Lower leg skin (tissue), 4 donors: ENCODE measurements at regions not wholly inside any gene's neighbourhood (a gene's known extent, or its start where the extent isn't known, plus 50 kb on each side); places are given as distances from the start of the nearest gene placed in this dataset.

Experiments
- DNase-seq, 2 donors: peaks; one replicate each; pipeline ENCODE4 v3.0.0-alpha.2; 2019; ENCODE audit warnings: low spot score in 2 of 2
- H3K4me3 ChIP-seq: fragments of 200-600 bp; sonication (generic); 2 replicates; pipeline ENCODE4 v1.5.1; 2017; ENCODE audit warnings: mild to moderate bottlenecking, low read depth; ENCODE audit not compliant: poor library complexity, severe bottlenecking
- POLR2A ChIP-seq, 2 donors: fragments of 450-650 bp; IDR thresholded peaks; one replicate each; pipeline ENCODE4 v1.6.1; 2016 to 2017; ENCODE audit warnings: antibody characterized with exemption in 2 of 2, mild to moderate bottlenecking in 1 of 2, moderate library complexity in 1 of 2
- WGBS, 2 donors: methylation state at CpG; one replicate each; pipeline ENCODE4 v1.1.5; 2018; 5-methylcytosine and 5-hydroxymethylcytosine counted together
- intact Hi-C: fragments of 100-400 bp; cut with DNase I; formaldehyde crosslinking; loops from one replicate; pipeline ENCODE4 v1.15.0; 2023; ENCODE audit warnings: low total_unique reads
- TF ChIP-seq, protein P1 (sequence below), 3 donors: fragments of 450-650 bp; IDR thresholded peaks; one replicate each; pipeline ENCODE4 v1.5.1; 2016; ENCODE audit warnings: antibody characterized with exemption in 3 of 3, mild to moderate bottlenecking in 3 of 3, moderate library complexity in 2 of 3

DNA sequence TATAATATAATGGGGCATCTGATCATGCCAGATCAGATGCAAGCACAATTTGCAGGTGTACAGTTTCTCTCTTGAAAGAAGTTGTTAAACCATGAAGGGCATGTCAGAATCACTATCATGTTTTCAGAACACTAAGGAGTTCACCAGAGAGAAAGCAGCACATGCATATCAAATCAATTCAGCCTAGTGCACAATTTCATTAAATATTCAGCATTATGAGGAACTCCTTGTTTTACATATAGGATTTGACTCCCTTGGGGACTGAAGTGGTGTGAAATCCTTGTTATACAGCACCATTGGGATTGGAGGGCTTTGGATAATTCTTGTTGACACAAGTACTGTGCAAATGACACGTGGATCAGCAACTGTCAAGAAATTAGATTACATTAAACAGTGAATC is 562.1 kb upstream of the KLHL29 start:
- H3K4me3 ChIP-seq: no peak overlapping the region
- WGBS, 2 donors: 69 to 79% methylated on average over 1 of the region's 1 CpG
- intact Hi-C loops: no loop called here
- no peak for DNase-seq
- no peak for TF ChIP-seq POLR2A (IDR thresholded peaks at IDR 0.05)
- TF ChIP-seq, protein P1, sequence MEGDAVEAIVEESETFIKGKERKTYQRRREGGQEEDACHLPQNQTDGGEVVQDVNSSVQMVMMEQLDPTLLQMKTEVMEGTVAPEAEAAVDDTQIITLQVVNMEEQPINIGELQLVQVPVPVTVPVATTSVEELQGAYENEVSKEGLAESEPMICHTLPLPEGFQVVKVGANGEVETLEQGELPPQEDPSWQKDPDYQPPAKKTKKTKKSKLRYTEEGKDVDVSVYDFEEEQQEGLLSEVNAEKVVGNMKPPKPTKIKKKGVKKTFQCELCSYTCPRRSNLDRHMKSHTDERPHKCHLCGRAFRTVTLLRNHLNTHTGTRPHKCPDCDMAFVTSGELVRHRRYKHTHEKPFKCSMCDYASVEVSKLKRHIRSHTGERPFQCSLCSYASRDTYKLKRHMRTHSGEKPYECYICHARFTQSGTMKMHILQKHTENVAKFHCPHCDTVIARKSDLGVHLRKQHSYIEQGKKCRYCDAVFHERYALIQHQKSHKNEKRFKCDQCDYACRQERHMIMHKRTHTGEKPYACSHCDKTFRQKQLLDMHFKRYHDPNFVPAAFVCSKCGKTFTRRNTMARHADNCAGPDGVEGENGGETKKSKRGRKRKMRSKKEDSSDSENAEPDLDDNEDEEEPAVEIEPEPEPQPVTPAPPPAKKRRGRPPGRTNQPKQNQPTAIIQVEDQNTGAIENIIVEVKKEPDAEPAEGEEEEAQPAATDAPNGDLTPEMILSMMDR (IDR thresholded peaks at IDR 0.05): no peak

DNA sequence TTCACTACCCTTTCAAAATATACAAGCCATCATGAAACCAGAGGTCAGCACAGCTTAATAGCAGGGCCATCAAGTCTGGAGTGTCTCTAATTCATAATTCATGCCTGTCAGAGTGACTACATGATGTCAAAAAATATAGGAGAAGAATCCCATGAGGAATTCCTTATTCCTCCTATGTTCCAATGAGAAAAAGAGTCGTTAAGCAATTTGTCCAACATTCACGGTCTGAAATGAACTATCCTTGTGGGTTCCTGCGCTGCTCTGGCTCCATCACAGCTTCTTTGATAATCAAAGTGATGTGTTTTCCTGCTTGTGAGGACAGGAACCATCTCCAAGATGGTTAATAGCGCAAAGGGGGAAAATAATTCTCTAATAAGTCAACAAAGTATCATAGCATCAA is 560.4 kb upstream of the KLHL29 start:
- no peak for DNase-seq
- TF ChIP-seq, protein P1 (IDR thresholded peaks at IDR 0.05): no peak
- TF ChIP-seq POLR2A (IDR thresholded peaks at IDR 0.05): no peak
- 87 to 90% methylated on average over 4 of the region's 4 CpGs for WGBS, 2 donors
- intact Hi-C loops: no loop called here
- H3K4me3 ChIP-seq: no peak overlapping the region

DNA sequence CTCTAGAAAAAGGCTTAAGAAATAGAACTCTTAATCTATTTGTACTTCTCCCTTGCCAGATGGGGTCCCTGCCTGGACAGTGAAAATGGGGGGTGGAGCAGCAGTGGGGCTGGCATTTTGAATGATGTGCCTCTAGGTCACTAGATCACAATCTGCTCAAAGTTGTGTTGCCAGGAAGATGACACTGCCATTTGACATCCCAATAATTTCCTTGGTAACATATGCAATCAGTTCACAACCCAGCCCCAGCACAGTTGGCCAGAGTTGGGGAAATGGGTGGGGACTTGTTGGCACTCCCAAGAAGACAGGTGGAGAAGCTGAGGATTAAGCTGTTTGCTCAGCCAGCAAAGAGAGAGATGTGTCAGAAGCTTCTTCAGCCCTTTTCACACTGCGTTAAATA is 558.3 kb upstream of the KLHL29 start:
- H3K4me3 ChIP-seq: no peak overlapping the region
- intact Hi-C loops: no loop called here
- TF ChIP-seq, protein P1 (IDR thresholded peaks at IDR 0.05): no peak
- TF ChIP-seq POLR2A (IDR thresholded peaks at IDR 0.05): no peak
- WGBS, 2 donors: 43 to 58% methylated on average over 1 of the region's 1 CpG
- no peak for DNase-seq

DNA sequence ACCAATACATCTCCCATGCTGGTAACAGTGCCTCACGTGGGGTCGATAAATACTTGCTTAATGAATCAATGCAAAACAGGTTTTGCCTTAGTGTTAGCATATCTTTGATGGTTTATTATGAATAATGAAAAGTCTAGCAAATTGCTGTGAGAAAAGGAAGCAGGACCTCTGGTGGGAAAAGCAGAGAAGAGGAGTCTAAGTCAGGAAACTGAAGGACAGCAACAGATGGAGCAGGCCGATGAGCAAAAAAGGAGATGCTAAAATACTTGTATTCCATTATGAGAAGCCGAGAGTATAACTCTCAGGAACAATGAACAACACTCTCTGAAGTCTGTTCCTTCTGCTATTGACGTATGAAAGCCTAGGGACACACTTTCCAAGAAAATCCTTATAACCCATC is 555.2 kb upstream of the KLHL29 start:
- DNase-seq: no peak
- H3K4me3 ChIP-seq: no peak overlapping the region
- TF ChIP-seq, protein P1 (IDR thresholded peaks at IDR 0.05): no peak
- no peak for TF ChIP-seq POLR2A (IDR thresholded peaks at IDR 0.05)
- WGBS, 2 donors: 72 to 77% methylated on average over 5 of the region's 5 CpGs
- intact Hi-C loops: no loop called here

DNA sequence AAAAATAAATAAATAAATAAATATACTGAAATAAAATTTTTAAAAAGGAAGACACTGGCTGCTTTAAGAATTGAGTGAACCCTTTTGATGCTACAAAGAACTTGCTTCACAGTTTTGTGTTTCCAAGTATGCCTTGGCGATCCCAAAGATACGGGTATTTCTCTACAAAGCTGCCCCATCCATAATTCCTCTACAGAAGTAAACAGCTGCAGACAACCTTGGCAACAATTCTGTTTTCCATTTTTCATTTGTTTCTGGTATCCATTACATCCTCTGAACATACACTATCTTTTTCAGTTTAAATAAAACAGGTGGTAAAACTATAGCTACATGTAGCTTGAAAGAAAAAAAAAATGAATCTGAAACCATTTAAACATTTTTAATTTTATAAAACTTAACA is 552.8 kb upstream of the KLHL29 start:
- no peak overlapping the region for H3K4me3 ChIP-seq
- TF ChIP-seq, protein P1 (IDR thresholded peaks at IDR 0.05): no peak
- TF ChIP-seq POLR2A (IDR thresholded peaks at IDR 0.05): no peak
- 77% methylated on average over 2 of the region's 2 CpGs for WGBS, 2 donors
- no peak for DNase-seq
- intact Hi-C loops: no loop called here

DNA sequence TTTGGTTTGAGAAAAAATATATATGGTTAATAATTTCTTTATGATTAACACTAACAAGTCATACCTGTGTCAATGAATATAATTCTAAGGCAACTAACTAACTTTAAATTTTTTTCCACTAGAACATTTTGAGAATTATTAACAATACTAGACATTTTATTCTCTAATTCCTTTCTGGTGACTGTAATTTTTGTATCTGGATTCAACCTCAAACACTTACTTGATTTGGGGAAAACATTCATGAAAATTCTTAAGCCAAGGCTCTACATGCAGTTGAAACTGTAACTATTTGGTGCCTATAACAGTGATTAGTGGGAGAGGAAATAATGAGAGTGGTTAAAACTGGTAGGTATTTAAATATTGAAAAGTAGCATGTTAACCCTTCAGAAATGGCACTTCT is 546.5 kb upstream of the KLHL29 start:
- intact Hi-C loops: no loop called here
- DNase-seq: no peak
- H3K4me3 ChIP-seq: no peak overlapping the region
- TF ChIP-seq, protein P1 (IDR thresholded peaks at IDR 0.05): no peak
- TF ChIP-seq POLR2A (IDR thresholded peaks at IDR 0.05): no peak
